ENCODE measurements at regions not wholly inside any gene's neighbourhood (a gene's known extent, or its start where the extent isn't known, plus 50 kb on each side); places are given as distances from the start of the nearest gene placed in this dataset.

GRCh38 chr13:74322562-74322961 is 188.4 kb upstream of the KLF12 start:
- TF ChIP-seq POLR2AphosphoS5 (IDR thresholded peaks at IDR 0.05; ENCODE audit: insufficient read depth in 1 of 2, low read depth in 1 of 2): no peak
- TF ChIP-seq POLR2A (IDR thresholded peaks at IDR 0.05): no peak
- no peak for TF ChIP-seq CTCF (IDR thresholded peaks at IDR 0.05)
- Histone ChIP-seq H3K27ac (no peak overlapping the region), H3K27me3 (no peaks in the 10 kb centered on the region), H3K4me3 (no peak overlapping the region), H3K4me1 (no peaks in the 10 kb centered on the region), H3K9me3 (no peaks in the 10 kb centered on the region), H3K36me3 (no peaks in the 10 kb centered on the region)
- intact Hi-C loops (cut with DNase I): no loop called here
- DNase-seq (ENCODE audit: extremely low spot score in 2 of 2): no peak

- Histone ChIP-seq H3K27ac (no peak overlapping the region), H3K9me3 (no peaks in the 10 kb centered on the region), H3K4me1 (no peaks in the 10 kb centered on the region), H3K4me3 (no peak overlapping the region), H3K36me3 (no peaks in the 10 kb centered on the region), H3K27me3 (no peaks in the 10 kb centered on the region)
- intact Hi-C loops (cut with DNase I): no loop called here
- DNase-seq (ENCODE audit: extremely low spot score in 2 of 2): no peak
- no peak for TF ChIP-seq CTCF (IDR thresholded peaks at IDR 0.05)
- TF ChIP-seq POLR2AphosphoS5 (IDR thresholded peaks at IDR 0.05; ENCODE audit: insufficient read depth in 1 of 2, low read depth in 1 of 2): no peak
- no peak for TF ChIP-seq POLR2A (IDR thresholded peaks at IDR 0.05)
These were observed 186.1 kb upstream of the KLF12 start for GRCh38 chr13:74320282-74320681.

- no peak for TF ChIP-seq POLR2AphosphoS5 (IDR thresholded peaks at IDR 0.05; ENCODE audit: insufficient read depth in 1 of 2, low read depth in 1 of 2)
- no peak for TF ChIP-seq POLR2A (IDR thresholded peaks at IDR 0.05)
- no peak for TF ChIP-seq CTCF (IDR thresholded peaks at IDR 0.05)
- intact Hi-C loops (cut with DNase I): no loop called here
These were observed 182.3 kb upstream of the KLF12 start for GRCh38 chr13:74316547-74316946.

GRCh38 chr13:74306496-74306895 is 172.3 kb upstream of the KLF12 start:
- intact Hi-C loops (cut with DNase I): no loop called here
- no peak for DNase-seq (ENCODE audit: extremely low spot score in 2 of 2)
- Histone ChIP-seq H3K4me3 (no peak overlapping the region), H3K4me1 (no peaks in the 10 kb centered on the region), H3K27ac (no peak overlapping the region), H3K9me3 (no peaks in the 10 kb centered on the region), H3K27me3 (no peaks in the 10 kb centered on the region), H3K36me3 (no peaks in the 10 kb centered on the region)
- no peak for TF ChIP-seq CTCF (IDR thresholded peaks at IDR 0.05)
- no peak for TF ChIP-seq POLR2AphosphoS5 (IDR thresholded peaks at IDR 0.05; ENCODE audit: insufficient read depth in 1 of 2, low read depth in 1 of 2)
- TF ChIP-seq POLR2A (IDR thresholded peaks at IDR 0.05): no peak

More at GRCh38 chr13:74316547-74316946, 182.3 kb upstream of the KLF12 start:
- Histone ChIP-seq H3K9me3 (no peaks in the 10 kb centered on the region), H3K27me3 (no peaks in the 10 kb centered on the region), H3K4me3 (no peak overlapping the region), H3K27ac (no peak overlapping the region), H3K36me3 (no peaks in the 10 kb centered on the region), H3K4me1 (no peaks in the 10 kb centered on the region)
- no peak for DNase-seq (ENCODE audit: extremely low spot score in 2 of 2)

GRCh38 chr13:74305876-74306275 is 171.7 kb upstream of the KLF12 start:
- intact Hi-C loops (cut with DNase I): no loop called here

More at GRCh38 chr13:74305876-74306275, 171.7 kb upstream of the KLF12 start:
- H3K27ac ChIP-seq: no peak overlapping the region
- H3K27me3 ChIP-seq: no peaks in the 10 kb centered on the region
- no peak for TF ChIP-seq CTCF (IDR thresholded peaks at IDR 0.05)
- no peak for TF ChIP-seq POLR2AphosphoS5 (IDR thresholded peaks at IDR 0.05; ENCODE audit: insufficient read depth in 1 of 2, low read depth in 1 of 2)
- no peak for TF ChIP-seq POLR2A (IDR thresholded peaks at IDR 0.05)
- H3K36me3 ChIP-seq: no peaks in the 10 kb centered on the region
- H3K4me1 ChIP-seq: no peaks in the 10 kb centered on the region
- no peaks in the 10 kb centered on the region for H3K9me3 ChIP-seq
- no peak for DNase-seq (ENCODE audit: extremely low spot score in 2 of 2)
- H3K4me3 ChIP-seq: no peak overlapping the region
